IMR-90 (cell line): ENCODE measurements at regions not wholly inside any gene's neighbourhood (a gene's known extent, or its start where the extent isn't known, plus 50 kb on each side); places are given as distances from the start of the nearest gene placed in this dataset.

Experiments
- ATAC-seq: fragments of 200-7000 bp; cut with Tn5 transposase; 2 replicates; pipeline ENCODE4 v1.9.1; 2020; ENCODE audit warnings: low read depth, mild to moderate bottlenecking, moderate library complexity
- BruUV-seq: library from RNA; stranded (reverse); fragments of 400-500 nt; replicated peaks from 2 replicates; lab custom pipeline; 2021; lab: Mats Ljungman, UMichigan
- CTCF ChIA-PET: fragments of 300-600 bp; formaldehyde crosslinking; extraction: SDS; loops from one replicate; lab custom pipeline; 2021; ENCODE audit warnings: antibody characterized with exemption; lab: Yijun Ruan, JAX
- POLR2A ChIA-PET: fragments of 300-600 bp; sonication (Branson Sonifier 250); formaldehyde crosslinking; loops from one replicate; lab custom pipeline; 2022; ENCODE audit warnings: antibody characterized with exemption; ENCODE audit not compliant: unreplicated experiment; lab: Charles Lee
- DNase-seq: peaks from one replicate; pipeline ENCODE4 v3.0.0; 2013
- H2AFZ ChIP-seq: replicated peaks from 2 replicates; pipeline ENCODE3; 2013; ENCODE audit warnings: low read length, mild to moderate bottlenecking; ENCODE audit not compliant: poor library complexity
- H2AK5ac ChIP-seq: 2 replicates; pipeline ENCODE4 v1.6.1; 2013; ENCODE audit warnings: low read depth, low read length, inconsistent platforms
- H2AK9ac ChIP-seq: replicated peaks from 2 replicates; pipeline ENCODE3; 2013; ENCODE audit warnings: mild to moderate bottlenecking, low read depth, low read length, moderate library complexity; ENCODE audit not compliant: poor library complexity
- H2BK120ac ChIP-seq: 2 replicates; pipeline ENCODE4 v1.6.1; 2013; ENCODE audit warnings: low read depth, low read length, inconsistent platforms
- H2BK15ac ChIP-seq: 3 replicates; pipeline ENCODE4 v1.6.1; 2013; ENCODE audit warnings: low read depth, low read length, inconsistent platforms
- H2BK20ac ChIP-seq: 2 replicates; pipeline ENCODE4 v1.6.1; 2013; ENCODE audit warnings: low read depth, mild to moderate bottlenecking, inconsistent platforms, low read length, moderate library complexity
- H2BK5ac ChIP-seq: 2 replicates; pipeline ENCODE4 v1.6.1; 2013; ENCODE audit warnings: mild to moderate bottlenecking, low read depth, low read length, inconsistent platforms; ENCODE audit not compliant: poor library complexity, severe bottlenecking
- H3K14ac ChIP-seq: replicated peaks from 2 replicates; pipeline ENCODE4 v1.6.1; 2013; ENCODE audit warnings: low read depth, low read length, inconsistent platforms
- H3K18ac ChIP-seq: 2 replicates; pipeline ENCODE4 v1.6.1; 2013; ENCODE audit warnings: low read depth, low read length, control low read depth
- H3K23ac ChIP-seq: 2 replicates; pipeline ENCODE4 v1.6.1; 2013; ENCODE audit warnings: low read depth, low read length, inconsistent platforms
- H3K27ac ChIP-seq: 2 replicates; pipeline ENCODE4 v1.5.1; 2013; ENCODE audit warnings: mild to moderate bottlenecking, control low read depth, low read length; ENCODE audit not compliant: insufficient read depth
- H3K27me3 ChIP-seq: 2 replicates; pipeline ENCODE4 v1.6.1; 2013; ENCODE audit warnings: low read length; ENCODE audit not compliant: control insufficient read depth, insufficient read depth
- H3K36me3 ChIP-seq: 2 replicates; pipeline ENCODE4 v1.6.1; 2013; ENCODE audit warnings: low read length, mixed read lengths; ENCODE audit not compliant: control insufficient read depth, insufficient read depth
- H3K4ac ChIP-seq: 2 replicates; pipeline ENCODE4 v1.6.1; 2013; ENCODE audit warnings: low read depth, low read length, inconsistent platforms
- H3K4me1 ChIP-seq: 2 replicates; pipeline ENCODE4 v1.6.1; 2013; ENCODE audit warnings: low read length, mixed read lengths; ENCODE audit not compliant: control insufficient read depth, insufficient read depth
- H3K4me2 ChIP-seq: 2 replicates; pipeline ENCODE4 v1.6.1; 2013; ENCODE audit warnings: low read depth, mild to moderate bottlenecking, control low read depth, low read length, moderate library complexity
- H3K4me3 ChIP-seq: 2 replicates; pipeline ENCODE4 v1.5.1; 2013; ENCODE audit warnings: low read depth, mild to moderate bottlenecking, control low read depth, low read length, moderate library complexity; ENCODE audit not compliant: insufficient read depth
- H3K56ac ChIP-seq: 2 replicates; pipeline ENCODE4 v1.6.1; 2013; ENCODE audit warnings: low read length, inconsistent platforms; ENCODE audit not compliant: insufficient read depth; ENCODE audit errors: extremely low read depth
- H3K79me1 ChIP-seq, 2 experiments: 2 replicates each; pipeline ENCODE4 v1.6.1; 2013; ENCODE audit warnings: low read length in 2 of 2, inconsistent platforms in 1 of 2, low read depth in 1 of 2
- H3K9ac ChIP-seq: 2 replicates; pipeline ENCODE4 v1.6.1; 2013; ENCODE audit warnings: low read depth, low read length, control low read depth
- H3K9me1 ChIP-seq: 2 replicates; pipeline ENCODE4 v1.6.1; 2013; ENCODE audit warnings: low read length, inconsistent platforms; ENCODE audit not compliant: insufficient read depth
- H3K9me3 ChIP-seq: 2 replicates; pipeline ENCODE4 v1.6.1; 2013; ENCODE audit warnings: low read length; ENCODE audit not compliant: control insufficient read depth, insufficient read depth
- H4K20me1 ChIP-seq: 2 replicates; pipeline ENCODE4 v1.6.1; 2013; ENCODE audit warnings: low read length, inconsistent platforms; ENCODE audit not compliant: insufficient read depth
- H4K5ac ChIP-seq: 2 replicates; pipeline ENCODE4 v1.6.1; 2013; ENCODE audit warnings: mild to moderate bottlenecking, low read depth, low read length, control low read depth
- H4K8ac ChIP-seq, 2 experiments: 2 replicates each; pipeline ENCODE4 v1.6.1; 2013; ENCODE audit warnings: low read depth in 2 of 2, low read length in 2 of 2, control low read depth in 1 of 2, inconsistent platforms in 1 of 2
- H4K91ac ChIP-seq: 2 replicates; pipeline ENCODE4 v1.6.1; 2013; ENCODE audit warnings: low read depth, low read length, inconsistent platforms; ENCODE audit not compliant: insufficient read depth
- BHLHE40 ChIP-seq: fragments of 150-350 bp; IDR thresholded peaks from 2 replicates; pipeline ENCODE4 v1.6.1; 2016; ENCODE audit warnings: mild to moderate bottlenecking, low read depth, low read length
- CEBPB ChIP-seq: IDR thresholded peaks from 2 replicates; pipeline ENCODE4 v1.6.1; 2012; ENCODE audit warnings: low read depth, low read length, improper control_type of control experiment
- CHD1 ChIP-seq: IDR thresholded peaks from 2 replicates; pipeline ENCODE4 v1.6.1; 2012; ENCODE audit warnings: low read depth, low read length, improper control_type of control experiment
- ELK1 ChIP-seq: fragments of 150-350 bp; IDR thresholded peaks from 2 replicates; pipeline ENCODE4 v1.6.1; 2016; ENCODE audit warnings: low read depth, mild to moderate bottlenecking, low read length, moderate library complexity, borderline replicate concordance
- FOS ChIP-seq: fragments of 150-350 bp; IDR thresholded peaks from 2 replicates; pipeline ENCODE4 v1.6.1; 2016; ENCODE audit warnings: low read depth, low read length
- MAFK ChIP-seq: IDR thresholded peaks from 2 replicates; pipeline ENCODE4 v1.6.1; 2012; ENCODE audit warnings: low read depth, low read length, improper control_type of control experiment
- MAZ ChIP-seq: IDR thresholded peaks from 2 replicates; pipeline ENCODE4 v1.6.1; 2012; ENCODE audit warnings: low read depth, mild to moderate bottlenecking, low read length, improper control_type of control experiment, moderate library complexity, borderline replicate concordance
- MXI1 ChIP-seq: IDR thresholded peaks from 2 replicates; pipeline ENCODE4 v1.6.1; 2012; ENCODE audit warnings: low read depth, mild to moderate bottlenecking, low read length, moderate library complexity, borderline replicate concordance
- POLR2A ChIP-seq: IDR thresholded peaks from 2 replicates; pipeline ENCODE4 v1.6.1; 2012; ENCODE audit warnings: mild to moderate bottlenecking, low read depth, low read length
- RAD21 ChIP-seq: IDR thresholded peaks from 2 replicates; pipeline ENCODE4 v1.6.1; 2012; ENCODE audit warnings: low read length, improper control_type of control experiment
- RCOR1 ChIP-seq: IDR thresholded peaks from 2 replicates; pipeline ENCODE4 v1.6.1; 2012; ENCODE audit warnings: mild to moderate bottlenecking, low read length, improper control_type of control experiment; ENCODE audit not compliant: insufficient replicate concordance
- RFX5 ChIP-seq: IDR thresholded peaks from 2 replicates; pipeline ENCODE4 v1.8.0; 2012; ENCODE audit warnings: low read depth, mild to moderate bottlenecking, low read length, moderate library complexity
- SMC3 ChIP-seq: fragments of 150-350 bp; IDR thresholded peaks from 2 replicates; pipeline ENCODE4 v1.6.1; 2016; ENCODE audit warnings: low read depth, mild to moderate bottlenecking, antibody characterized with exemption, low read length, moderate library complexity
- WGBS, 2 experiments: methylation state at CpG; one replicate each; pipeline versions ENCODE4 v1.1.5 to v1.1.7; 2013; ENCODE audit warnings: missing lambda C conversion rate in 2 of 2; ENCODE audit not compliant: insufficient read length in 1 of 2; ENCODE audit errors: extremely low coverage in 2 of 2; 5-methylcytosine and 5-hydroxymethylcytosine counted together
- dilution Hi-C: fragments of 300-500 bp; cut with HindIII; formaldehyde crosslinking; loops from one replicate; pipeline ENCODE4 v1.14.3; 2018; ENCODE audit warnings: low sequenced_read_pairs; ENCODE audit not compliant: unreplicated experiment
- in situ Hi-C: fragments of 300-500 bp; cut with MboI; formaldehyde crosslinking; loops from 3 replicates; pipeline ENCODE4 v1.14.3; 2019; ENCODE audit warnings: low sequenced_read_pairs, inconsistent platforms, mixed read lengths
- intact Hi-C: fragments of 100-400 bp; cut with micrococcal nuclease; formaldehyde crosslinking; loops from 2 replicates; pipeline ENCODE4 v1.10.0; 2022
- TF ChIP-seq, protein P1 (sequence below): fragments of 150-350 bp; IDR thresholded peaks from 2 replicates; pipeline ENCODE4 v1.6.1; 2017; ENCODE audit warnings: mild to moderate bottlenecking, antibody characterized with exemption, low read length, low read depth
- TF ChIP-seq, protein P2 (sequence below): conservative IDR thresholded peaks from 2 replicates; pipeline ENCODE4 v1.5.1; 2012; ENCODE audit warnings: mild to moderate bottlenecking, low read depth, low read length, improper control_type of control experiment

- ChIA-PET CTCF (no interaction called here), POLR2A (no interaction called here)
- H2BK20ac ChIP-seq, result no peak overlapping the region
- H3K23ac ChIP-seq, result no peak overlapping the region
- H3K9me3 ChIP-seq, result no peaks in the 10 kb centered on the region
- H3K9ac ChIP-seq, result no peak overlapping the region
- 10% methylated on average over 2 of the region's 6 CpGs; no CpG with 5 or more reads in 1 of the 2 experiments for WGBS, 2 experiments
- intact Hi-C loops (no loop called here), dilution Hi-C loops (no loop called here), in situ Hi-C loops (no loop called here)
- no peak overlapping the region for H4K8ac ChIP-seq
- no peak overlapping the region for H3K14ac ChIP-seq
- no peaks in the 10 kb centered on the region for H4K20me1 ChIP-seq
- H3K27me3 ChIP-seq, result no peaks in the 10 kb centered on the region
- H3K36me3 ChIP-seq, result no peaks in the 10 kb centered on the region
- no peak overlapping the region for H3K4me2 ChIP-seq
- no TSS peak for BruUV-seq
- H2BK120ac ChIP-seq, result no peak overlapping the region
- no peak overlapping the region for H2BK15ac ChIP-seq
- no peaks in the 10 kb centered on the region for H3K4me1 ChIP-seq
- H4K5ac ChIP-seq, result no peak overlapping the region
- H2AFZ ChIP-seq, result no peak overlapping the region
- DNase-seq (no peak), ATAC-seq (no peak)
- H2AK5ac ChIP-seq, result no peak overlapping the region
- H3K56ac ChIP-seq, result no peak overlapping the region
- no peaks in the 10 kb centered on the region for H3K9me1 ChIP-seq
- H2BK5ac ChIP-seq, result no peak overlapping the region
- H4K91ac ChIP-seq, result no peak overlapping the region
- H3K4ac ChIP-seq, result no peak overlapping the region
- TF ChIP-seq, protein P1, sequence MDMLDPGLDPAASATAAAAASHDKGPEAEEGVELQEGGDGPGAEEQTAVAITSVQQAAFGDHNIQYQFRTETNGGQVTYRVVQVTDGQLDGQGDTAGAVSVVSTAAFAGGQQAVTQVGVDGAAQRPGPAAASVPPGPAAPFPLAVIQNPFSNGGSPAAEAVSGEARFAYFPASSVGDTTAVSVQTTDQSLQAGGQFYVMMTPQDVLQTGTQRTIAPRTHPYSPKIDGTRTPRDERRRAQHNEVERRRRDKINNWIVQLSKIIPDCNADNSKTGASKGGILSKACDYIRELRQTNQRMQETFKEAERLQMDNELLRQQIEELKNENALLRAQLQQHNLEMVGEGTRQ, result no peak
- TF ChIP-seq MAFK (no peak), MXI1 (no peak), RAD21 (no peak), POLR2A (no peak), RCOR1 (no peak), RFX5 (no peak), CHD1 (no peak), FOS (no peak), BHLHE40 (no peak), CEBPB (no peak), ELK1 (no peak), MAZ (no peak), SMC3 (no peak)
- TF ChIP-seq, protein P2, sequence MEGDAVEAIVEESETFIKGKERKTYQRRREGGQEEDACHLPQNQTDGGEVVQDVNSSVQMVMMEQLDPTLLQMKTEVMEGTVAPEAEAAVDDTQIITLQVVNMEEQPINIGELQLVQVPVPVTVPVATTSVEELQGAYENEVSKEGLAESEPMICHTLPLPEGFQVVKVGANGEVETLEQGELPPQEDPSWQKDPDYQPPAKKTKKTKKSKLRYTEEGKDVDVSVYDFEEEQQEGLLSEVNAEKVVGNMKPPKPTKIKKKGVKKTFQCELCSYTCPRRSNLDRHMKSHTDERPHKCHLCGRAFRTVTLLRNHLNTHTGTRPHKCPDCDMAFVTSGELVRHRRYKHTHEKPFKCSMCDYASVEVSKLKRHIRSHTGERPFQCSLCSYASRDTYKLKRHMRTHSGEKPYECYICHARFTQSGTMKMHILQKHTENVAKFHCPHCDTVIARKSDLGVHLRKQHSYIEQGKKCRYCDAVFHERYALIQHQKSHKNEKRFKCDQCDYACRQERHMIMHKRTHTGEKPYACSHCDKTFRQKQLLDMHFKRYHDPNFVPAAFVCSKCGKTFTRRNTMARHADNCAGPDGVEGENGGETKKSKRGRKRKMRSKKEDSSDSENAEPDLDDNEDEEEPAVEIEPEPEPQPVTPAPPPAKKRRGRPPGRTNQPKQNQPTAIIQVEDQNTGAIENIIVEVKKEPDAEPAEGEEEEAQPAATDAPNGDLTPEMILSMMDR, result no peak
- H3K4me3 ChIP-seq, result no peak overlapping the region
- H3K79me1 ChIP-seq, result no peaks in the 10 kb centered on the region
- no peak overlapping the region for H3K27ac ChIP-seq
- no peak overlapping the region for H2AK9ac ChIP-seq
- no peak overlapping the region for H3K18ac ChIP-seq
Measured at GRCh38 chr1:37342736-37343135, 131.6 kb upstream of the ZC3H12A start.
